ENCODE measurements at regions not wholly inside any gene's neighbourhood (a gene's known extent, or its start where the extent isn't known, plus 50 kb on each side); places are given as distances from the start of the nearest gene placed in this dataset.

DNA sequence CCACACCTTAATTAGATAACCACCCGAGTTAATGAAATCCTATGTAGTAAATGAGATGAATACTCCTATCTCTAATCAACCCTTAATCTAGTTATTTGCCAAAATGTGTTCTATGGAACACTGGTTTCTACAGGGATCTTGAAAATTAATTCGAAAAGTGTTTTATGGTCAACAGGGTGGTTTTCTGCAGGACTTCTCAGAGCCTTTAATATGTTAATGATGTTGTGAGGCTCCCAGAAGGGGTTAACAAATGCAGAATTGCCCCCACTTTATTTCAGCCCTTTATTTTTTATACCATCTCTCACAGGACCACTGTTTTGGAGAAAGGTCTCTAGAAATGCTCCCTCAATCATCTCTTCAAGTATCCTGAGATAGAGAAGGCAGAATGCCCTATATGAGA, 153.1 kb upstream of the RPH3A start (continued):
- TF ChIP-seq CSRNP3 (CRISPR knock-in tag; IDR thresholded peaks at IDR 0.05) (no peak), ZNF8 (CRISPR knock-in tag; IDR thresholded peaks at IDR 0.05) (no peak), ZC3H10 (CRISPR knock-in tag; IDR thresholded peaks at IDR 0.05) (no peak), SNAI2 (CRISPR knock-in tag; IDR thresholded peaks at IDR 0.05) (no peak)

DNA sequence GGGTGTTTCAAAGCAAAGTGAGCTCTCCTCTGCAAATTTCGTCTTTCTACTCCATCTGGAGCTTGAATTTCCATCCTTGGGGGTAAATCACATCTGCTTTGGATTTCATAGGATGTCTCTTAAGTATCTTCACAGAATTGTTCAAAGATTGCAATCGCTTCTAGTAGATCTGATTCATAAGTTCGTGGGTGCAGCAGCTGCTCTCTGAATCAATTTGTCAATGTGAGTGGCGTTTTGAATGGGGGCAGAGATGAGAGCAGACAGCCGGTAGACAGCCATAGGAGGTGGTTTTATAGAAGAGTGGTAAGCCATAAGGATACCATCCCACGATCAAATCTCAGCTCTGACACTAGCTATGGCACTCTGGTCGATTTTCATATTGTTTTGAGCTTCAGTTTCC, 146.0 kb upstream of the RPH3A start:
- ATAC-seq = no peak

DNA sequence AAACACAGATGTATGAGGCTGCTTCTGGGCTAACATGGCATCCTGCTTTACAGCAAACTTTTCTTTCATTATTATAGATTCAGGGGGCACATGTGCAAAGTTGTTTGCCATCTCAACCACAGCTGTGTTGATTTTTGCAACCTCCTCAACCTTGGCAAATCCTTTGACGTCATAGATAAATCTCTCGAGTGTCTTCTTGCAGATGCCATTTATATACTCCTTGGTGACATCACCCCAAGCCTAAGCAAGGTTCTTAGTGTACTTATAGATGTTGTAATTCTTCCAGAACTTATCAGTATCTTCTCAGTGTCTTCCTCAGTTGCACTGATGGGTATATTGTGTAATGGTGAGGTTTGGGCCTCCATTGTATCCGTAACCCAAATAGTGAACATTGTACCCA, 135.4 kb upstream of the RPH3A start:
- TF ChIP-seq ISL1 (CRISPR knock-in tag; IDR thresholded peaks at IDR 0.05) (no peak), ESRRG (CRISPR knock-in tag; IDR thresholded peaks at IDR 0.05) (no peak), ZNF8 (CRISPR knock-in tag; IDR thresholded peaks at IDR 0.05) (no peak), CSRNP3 (CRISPR knock-in tag; IDR thresholded peaks at IDR 0.05) (no peak), TOX (CRISPR knock-in tag; IDR thresholded peaks at IDR 0.05; ENCODE audit: borderline replicate concordance) (no peak), ZC3H10 (CRISPR knock-in tag; IDR thresholded peaks at IDR 0.05) (no peak), OSR1 (CRISPR knock-in tag; IDR thresholded peaks at IDR 0.05) (no peak)
- ATAC-seq = no peak

More for the DNA sequence above, 146.0 kb upstream of the RPH3A start:
- TF ChIP-seq BACH2 (CRISPR knock-in tag; IDR thresholded peaks at IDR 0.05; ENCODE audit: borderline replicate concordance) = no peak
- TF ChIP-seq TOX (CRISPR knock-in tag; IDR thresholded peaks at IDR 0.05; ENCODE audit: borderline replicate concordance) = no peak
- TF ChIP-seq ZNF70 (CRISPR knock-in tag; IDR thresholded peaks at IDR 0.05) = no peak
- TF ChIP-seq ISL1 (CRISPR knock-in tag; IDR thresholded peaks at IDR 0.05) = no peak
- TF ChIP-seq, protein P1, sequence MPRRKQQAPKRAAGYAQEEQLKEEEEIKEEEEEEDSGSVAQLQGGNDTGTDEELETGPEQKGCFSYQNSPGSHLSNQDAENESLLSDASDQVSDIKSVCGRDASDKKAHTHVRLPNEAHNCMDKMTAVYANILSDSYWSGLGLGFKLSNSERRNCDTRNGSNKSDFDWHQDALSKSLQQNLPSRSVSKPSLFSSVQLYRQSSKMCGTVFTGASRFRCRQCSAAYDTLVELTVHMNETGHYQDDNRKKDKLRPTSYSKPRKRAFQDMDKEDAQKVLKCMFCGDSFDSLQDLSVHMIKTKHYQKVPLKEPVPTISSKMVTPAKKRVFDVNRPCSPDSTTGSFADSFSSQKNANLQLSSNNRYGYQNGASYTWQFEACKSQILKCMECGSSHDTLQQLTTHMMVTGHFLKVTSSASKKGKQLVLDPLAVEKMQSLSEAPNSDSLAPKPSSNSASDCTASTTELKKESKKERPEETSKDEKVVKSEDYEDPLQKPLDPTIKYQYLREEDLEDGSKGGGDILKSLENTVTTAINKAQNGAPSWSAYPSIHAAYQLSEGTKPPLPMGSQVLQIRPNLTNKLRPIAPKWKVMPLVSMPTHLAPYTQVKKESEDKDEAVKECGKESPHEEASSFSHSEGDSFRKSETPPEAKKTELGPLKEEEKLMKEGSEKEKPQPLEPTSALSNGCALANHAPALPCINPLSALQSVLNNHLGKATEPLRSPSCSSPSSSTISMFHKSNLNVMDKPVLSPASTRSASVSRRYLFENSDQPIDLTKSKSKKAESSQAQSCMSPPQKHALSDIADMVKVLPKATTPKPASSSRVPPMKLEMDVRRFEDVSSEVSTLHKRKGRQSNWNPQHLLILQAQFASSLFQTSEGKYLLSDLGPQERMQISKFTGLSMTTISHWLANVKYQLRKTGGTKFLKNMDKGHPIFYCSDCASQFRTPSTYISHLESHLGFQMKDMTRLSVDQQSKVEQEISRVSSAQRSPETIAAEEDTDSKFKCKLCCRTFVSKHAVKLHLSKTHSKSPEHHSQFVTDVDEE (CRISPR knock-in tag; IDR thresholded peaks at IDR 0.05) = no peak
- TF ChIP-seq, protein P2, sequence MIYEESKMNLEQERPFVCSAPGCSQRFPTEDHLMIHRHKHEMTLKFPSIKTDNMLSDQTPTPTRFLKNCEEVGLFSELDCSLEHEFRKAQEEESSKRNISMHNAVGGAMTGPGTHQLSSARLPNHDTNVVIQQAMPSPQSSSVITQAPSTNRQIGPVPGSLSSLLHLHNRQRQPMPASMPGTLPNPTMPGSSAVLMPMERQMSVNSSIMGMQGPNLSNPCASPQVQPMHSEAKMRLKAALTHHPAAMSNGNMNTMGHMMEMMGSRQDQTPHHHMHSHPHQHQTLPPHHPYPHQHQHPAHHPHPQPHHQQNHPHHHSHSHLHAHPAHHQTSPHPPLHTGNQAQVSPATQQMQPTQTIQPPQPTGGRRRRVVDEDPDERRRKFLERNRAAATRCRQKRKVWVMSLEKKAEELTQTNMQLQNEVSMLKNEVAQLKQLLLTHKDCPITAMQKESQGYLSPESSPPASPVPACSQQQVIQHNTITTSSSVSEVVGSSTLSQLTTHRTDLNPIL (CRISPR knock-in tag; IDR thresholded peaks at IDR 0.05; ENCODE audit: low read depth) = no peak
- no peak for TF ChIP-seq GLIS3 (CRISPR knock-in tag; IDR thresholded peaks at IDR 0.05)
- TF ChIP-seq PPARA (CRISPR knock-in tag; IDR thresholded peaks at IDR 0.05; ENCODE audit: borderline replicate concordance) = no peak
- no peak for TF ChIP-seq ZNF565 (CRISPR knock-in tag; conservative IDR thresholded peaks at IDR 0.05; ENCODE audit: low read depth)
- no peak for TF ChIP-seq SNAI2 (CRISPR knock-in tag; IDR thresholded peaks at IDR 0.05)
- no peak for TF ChIP-seq ZFP3 (CRISPR knock-in tag; IDR thresholded peaks at IDR 0.05)
- no peak for TF ChIP-seq TCF4 (CRISPR knock-in tag; IDR thresholded peaks at IDR 0.05; ENCODE audit: borderline replicate concordance)
- no peak for TF ChIP-seq ESRRG (CRISPR knock-in tag; IDR thresholded peaks at IDR 0.05)
- TF ChIP-seq CSDC2 (CRISPR knock-in tag; IDR thresholded peaks at IDR 0.05) = no peak
- no peak for TF ChIP-seq ZFP30 (CRISPR knock-in tag; IDR thresholded peaks at IDR 0.05)
- no peak for TF ChIP-seq CSRNP3 (CRISPR knock-in tag; IDR thresholded peaks at IDR 0.05)
- TF ChIP-seq PATZ1 (CRISPR knock-in tag; IDR thresholded peaks at IDR 0.05; ENCODE audit: borderline replicate concordance) = no peak

All from SK-N-SH treated with all-trans-retinoic acid at 6 μM for 48 hours (cell line).